GM18499 (cell line): ENCODE measurements at regions not wholly inside any gene's neighbourhood (a gene's known extent, or its start where the extent isn't known, plus 50 kb on each side); places are given as distances from the start of the nearest gene placed in this dataset.

Source experiments
- ATAC-seq: cut with Tn5 transposase; IDR thresholded peaks from one replicate; pipeline ENCODE4 v1.9.1; 2021; ENCODE audit warnings: moderate number of reproducible peaks; ENCODE audit not compliant: insufficient read depth, unreplicated experiment

GRCh38 chr9:3733039-3733408 lies 207.2 kb upstream of the RFX3 start:
- ATAC-seq: no peak

GRCh38 chr9:3732077-3733038 lies 206.6 kb upstream of the RFX3 start:
- peak; percentile 92 for ATAC-seq

GRCh38 chr9:3730511-3730922 lies 204.7 kb upstream of the RFX3 start:
- no peak for ATAC-seq

GRCh38 chr9:3721096-3721495 lies 195.3 kb upstream of the RFX3 start:
- ATAC-seq: no peak

GRCh38 chr9:3719286-3719685 lies 193.5 kb upstream of the RFX3 start:
- no peak for ATAC-seq

- no peak for ATAC-seq
Observed at GRCh38 chr9:3716415-3716814, 190.6 kb upstream of the RFX3 start.

GRCh38 chr9:3708751-3709150 lies 182.9 kb upstream of the RFX3 start:
- no peak for ATAC-seq

- no peak for ATAC-seq
Observed at GRCh38 chr9:3704890-3705289, 179.1 kb upstream of the RFX3 start.

- no peak for ATAC-seq
Observed at GRCh38 chr9:3700772-3701171, 175.0 kb upstream of the RFX3 start.

- no peak for ATAC-seq
Observed at GRCh38 chr9:3699883-3700282, 174.1 kb upstream of the RFX3 start.

GRCh38 chr9:3698531-3698930 lies 172.7 kb upstream of the RFX3 start:
- no peak for ATAC-seq

GRCh38 chr9:3698076-3698475 lies 172.3 kb upstream of the RFX3 start:
- ATAC-seq: no peak

GRCh38 chr9:3696368-3696767 lies 170.6 kb upstream of the RFX3 start:
- no peak for ATAC-seq

GRCh38 chr9:3692606-3693005 lies 166.8 kb upstream of the RFX3 start:
- no peak for ATAC-seq

GRCh38 chr9:3689555-3689954 lies 163.8 kb upstream of the RFX3 start:
- no peak for ATAC-seq

GRCh38 chr9:3687145-3687544 lies 161.3 kb upstream of the RFX3 start:
- no peak for ATAC-seq

GRCh38 chr9:3682186-3682585 lies 156.4 kb upstream of the RFX3 start:
- ATAC-seq: no peak

- ATAC-seq: no peak
Observed at GRCh38 chr9:3677541-3677940, 151.7 kb upstream of the RFX3 start.

- ATAC-seq: no peak
Observed at GRCh38 chr9:3676766-3677165, 151.0 kb upstream of the RFX3 start.

GRCh38 chr9:3675946-3676345 lies 150.1 kb upstream of the RFX3 start:
- ATAC-seq: no peak

- ATAC-seq: no peak
Observed at GRCh38 chr9:3674561-3674960, 148.8 kb upstream of the RFX3 start.

- ATAC-seq: no peak
Observed at GRCh38 chr9:3672399-3672798, 146.6 kb upstream of the RFX3 start.
